Smooth muscle cell (in vitro differentiated cells): ENCODE measurements at regions not wholly inside any gene's neighbourhood (a gene's known extent, or its start where the extent isn't known, plus 50 kb on each side); places are given as distances from the start of the nearest gene placed in this dataset.

ENCODE experiments used
- DNase-seq: peaks from one replicate; lab custom pipeline; 2025; ENCODE audit not compliant: unreplicated experiment; lab: John Stamatoyannopoulos, UW
- H2AFZ ChIP-seq: fragments of 200-600 bp; sonication (generic); 2 replicates; pipeline ENCODE4 v1.6.0; 2016; ENCODE audit warnings: antibody characterized with exemption, low read depth, mild to moderate bottlenecking
- H3F3A ChIP-seq: fragments of 200-600 bp; sonication (generic); 2 replicates; pipeline ENCODE4 v1.6.0; 2017; ENCODE audit warnings: antibody characterized with exemption, low read depth
- H3K27ac ChIP-seq: fragments of 200-600 bp; sonication (generic); 2 replicates; pipeline ENCODE4 v1.5.1; 2016; ENCODE audit warnings: low read depth, mild to moderate bottlenecking
- H3K27me3 ChIP-seq: fragments of 200-600 bp; sonication (generic); 2 replicates; pipeline ENCODE4 v1.6.1; 2016; ENCODE audit warnings: low read depth, mild to moderate bottlenecking
- H3K36me3 ChIP-seq: fragments of 200-600 bp; sonication (generic); 2 replicates; pipeline ENCODE4 v1.5.1; 2016; ENCODE audit warnings: low read depth
- H3K4me1 ChIP-seq: fragments of 200-600 bp; sonication (generic); 2 replicates; pipeline ENCODE4 v1.5.1; 2016; ENCODE audit warnings: low read depth
- H3K4me2 ChIP-seq: fragments of 200-600 bp; sonication (generic); 2 replicates; pipeline ENCODE4 v1.6.0; 2016; ENCODE audit warnings: mild to moderate bottlenecking
- H3K4me3 ChIP-seq: fragments of 200-600 bp; sonication (generic); 2 replicates; pipeline ENCODE4 v1.5.1; 2016; ENCODE audit warnings: mild to moderate bottlenecking
- H3K79me2 ChIP-seq: fragments of 200-600 bp; sonication (generic); 2 replicates; pipeline ENCODE4 v1.6.0; 2016; ENCODE audit warnings: low read depth, mild to moderate bottlenecking
- H3K9ac ChIP-seq: fragments of 200-600 bp; sonication (generic); 2 replicates; pipeline ENCODE4 v1.6.0; 2016; ENCODE audit warnings: low read depth
- H3K9me3 ChIP-seq: fragments of 200-600 bp; sonication (generic); replicated peaks from 2 replicates; pipeline ENCODE4 v1.5.1; 2016; ENCODE audit warnings: low read depth
- H4K20me1 ChIP-seq: fragments of 200-600 bp; sonication (generic); 2 replicates; pipeline ENCODE4 v1.6.0; 2016; ENCODE audit warnings: low read depth
- CTCF ChIP-seq: fragments of 200-600 bp; sonication (generic); IDR thresholded peaks from 2 replicates; pipeline ENCODE4 v1.5.1; 2017; ENCODE audit warnings: borderline replicate concordance, mild to moderate bottlenecking, antibody characterized with exemption; ENCODE audit not compliant: insufficient read depth, poor library complexity, severe bottlenecking
- WGBS: methylation state at CpG from one replicate; pipeline ENCODE4 v1.1.7; 2016; ENCODE audit warnings: low lambda C conversion rate; 5-methylcytosine and 5-hydroxymethylcytosine counted together

- H3F3A ChIP-seq, result no peaks in the 10 kb centered on the region
- H4K20me1 ChIP-seq, result no peaks in the 10 kb centered on the region
- H3K27me3 ChIP-seq, result no peaks in the 10 kb centered on the region
- no peak overlapping the region for H2AFZ ChIP-seq
- no peak for DNase-seq
- H3K27ac ChIP-seq, result no peak overlapping the region
- H3K4me2 ChIP-seq, result no peak overlapping the region
- H3K36me3 ChIP-seq, result no peaks in the 10 kb centered on the region
- no peak overlapping the region for H3K4me3 ChIP-seq
- TF ChIP-seq CTCF, result no peak
- H3K9ac ChIP-seq, result no peak overlapping the region
- H3K4me1 ChIP-seq, result no peaks in the 10 kb centered on the region
- no peaks in the 10 kb centered on the region for H3K9me3 ChIP-seq
- H3K79me2 ChIP-seq, result no peaks in the 10 kb centered on the region
Measured at GRCh38 chr6:94251878-94252277, 832.5 kb upstream of the EPHA7 start.

GRCh38 chr6:94245395-94245794, 826.0 kb upstream of the EPHA7 start:
- Histone ChIP-seq H3K36me3 (no peaks in the 10 kb centered on the region), H2AFZ (no peak overlapping the region), H3K79me2 (no peaks in the 10 kb centered on the region), H3K4me1 (no peaks in the 10 kb centered on the region), H3K9me3 (no peaks in the 10 kb centered on the region), H3K4me3 (no peak overlapping the region), H3K9ac (no peak overlapping the region), H3K27ac (no peak overlapping the region), H4K20me1 (no peaks in the 10 kb centered on the region), H3F3A (no peaks in the 10 kb centered on the region), H3K27me3 (no peaks in the 10 kb centered on the region), H3K4me2 (no peak overlapping the region)
- 93% methylated on average over 4 of the region's 4 CpGs for WGBS
- TF ChIP-seq CTCF, result no peak
- no peak for DNase-seq

GRCh38 chr6:94238868-94239267, 819.5 kb upstream of the EPHA7 start:
- Histone ChIP-seq H3K36me3 (no peaks in the 10 kb centered on the region), H2AFZ (no peak overlapping the region), H3K4me2 (no peak overlapping the region), H3K27me3 (no peaks in the 10 kb centered on the region), H3K4me3 (no peak overlapping the region), H3K4me1 (no peaks in the 10 kb centered on the region), H3K9ac (no peak overlapping the region), H3K79me2 (no peaks in the 10 kb centered on the region), H3F3A (no peaks in the 10 kb centered on the region), H3K9me3 (no peaks in the 10 kb centered on the region), H3K27ac (no peak overlapping the region), H4K20me1 (no peaks in the 10 kb centered on the region)
- no peak for TF ChIP-seq CTCF
- WGBS, result 48% methylated on average over 1 of the region's 1 CpG
- no peak for DNase-seq

- DNase-seq, result no peak
- no peaks in the 10 kb centered on the region for H3K9me3 ChIP-seq
- H3K27me3 ChIP-seq, result no peaks in the 10 kb centered on the region
- H2AFZ ChIP-seq, result peak overlapping the region; percentile 65
- H3K79me2 ChIP-seq, result no peaks in the 10 kb centered on the region
- 36% methylated on average over 4 of the region's 4 CpGs for WGBS
- H4K20me1 ChIP-seq, result no peaks in the 10 kb centered on the region
- no peak for TF ChIP-seq CTCF
- peaks cover 8% of the 10 kb centered on the region for H3K4me1 ChIP-seq
- H3K4me2 ChIP-seq, result peak overlapping the region; percentile 25
- no peak overlapping the region for H3K9ac ChIP-seq
- no peak overlapping the region for H3K27ac ChIP-seq
- no peak overlapping the region for H3K4me3 ChIP-seq
- no peaks in the 10 kb centered on the region for H3F3A ChIP-seq
- no peaks in the 10 kb centered on the region for H3K36me3 ChIP-seq
Measured at GRCh38 chr6:94227741-94228140, 808.4 kb upstream of the EPHA7 start.
